HG03575 (cell line): ENCODE measurements at regions not wholly inside any gene's neighbourhood (a gene's known extent, or its start where the extent isn't known, plus 50 kb on each side); places are given as distances from the start of the nearest gene placed in this dataset.
"Not testable (repeated sequence)": the region's sequence is repeated elsewhere in the genome, so short reads cannot be mapped to it uniquely, and the experiment has no call there.

Experiments
- ATAC-seq: cut with Tn5 transposase; IDR thresholded peaks from one replicate; pipeline ENCODE4 v1.9.1; 2021; ENCODE audit not compliant: unreplicated experiment, insufficient number of reproducible peaks, low FRiP score; ENCODE audit errors: extremely low read depth

DNA sequence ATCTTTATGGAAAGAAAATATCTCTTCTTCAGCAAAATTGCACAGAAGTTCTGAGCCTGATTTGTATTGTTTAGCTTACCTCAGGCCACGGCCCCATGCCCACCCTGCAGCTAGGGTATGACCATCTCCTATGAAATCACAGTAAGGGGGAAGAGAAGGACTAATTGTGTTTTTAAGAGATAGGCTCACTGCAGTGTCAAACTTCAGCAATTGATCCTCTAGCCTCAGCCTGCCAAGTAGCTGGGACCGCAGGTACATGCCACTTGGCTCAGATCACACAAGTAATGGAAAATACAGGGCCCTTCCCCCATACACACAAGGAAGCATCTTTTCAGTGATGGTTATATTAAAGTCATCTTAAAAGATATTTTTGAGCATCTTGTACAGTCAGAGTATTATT is 60.0 kb downstream of the DMAC1 start:
- no peak for ATAC-seq

- ATAC-seq: no peak
Observed at GRCh38 chr9:7735311-7735710, 64.3 kb downstream of the DMAC1 start.

DNA sequence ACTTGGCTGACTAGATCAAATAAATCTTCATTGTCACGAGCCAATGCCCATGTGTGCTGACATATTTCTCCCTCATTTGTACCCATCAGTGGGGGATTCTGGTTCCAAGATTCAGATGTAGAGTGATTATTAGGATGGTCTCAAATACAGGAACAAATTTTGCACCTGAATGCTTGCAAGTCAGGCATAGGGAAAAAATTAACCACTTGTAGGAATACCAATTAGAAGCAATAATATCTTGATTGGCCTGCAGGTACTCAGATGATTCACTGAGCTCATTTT is 69.5 kb downstream of the DMAC1 start:
- no peak for ATAC-seq

DNA sequence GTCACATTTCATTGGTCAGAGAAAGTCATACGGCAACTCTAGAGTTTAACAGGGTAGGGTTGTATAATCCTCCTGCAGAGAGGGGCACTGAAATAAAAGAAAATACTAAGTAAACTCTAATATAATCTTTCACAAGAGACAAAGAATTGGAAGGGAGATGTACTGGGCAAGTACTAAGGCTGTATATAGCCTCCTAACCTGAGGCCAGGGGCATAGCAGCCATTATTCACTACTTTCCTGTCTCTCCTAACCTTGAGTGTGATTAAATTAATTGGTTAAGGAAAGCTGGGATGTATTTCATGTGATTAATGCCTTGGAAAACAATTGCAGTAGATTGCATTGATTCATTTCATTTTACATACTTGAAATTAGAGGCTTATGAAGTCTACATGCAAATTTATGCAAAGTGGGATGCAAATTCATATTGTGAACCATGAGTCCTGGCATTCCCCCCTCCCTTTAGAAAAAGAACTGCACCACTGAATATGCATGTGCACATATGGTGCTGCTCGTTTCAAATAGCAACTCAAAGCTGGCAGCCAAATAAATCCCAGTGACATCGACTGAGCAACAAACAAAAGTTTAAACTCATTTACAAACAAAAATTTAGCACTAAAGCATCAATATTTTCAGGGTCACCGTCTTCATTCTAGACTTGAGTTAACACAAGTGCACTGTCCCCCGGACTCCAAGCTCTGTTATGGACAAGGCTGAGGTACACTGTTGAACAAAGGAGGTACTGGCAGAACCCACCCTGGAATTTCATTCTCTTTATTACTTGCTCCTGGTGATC is 70.0 kb downstream of the DMAC1 start:
- ATAC-seq: no peak

DNA sequence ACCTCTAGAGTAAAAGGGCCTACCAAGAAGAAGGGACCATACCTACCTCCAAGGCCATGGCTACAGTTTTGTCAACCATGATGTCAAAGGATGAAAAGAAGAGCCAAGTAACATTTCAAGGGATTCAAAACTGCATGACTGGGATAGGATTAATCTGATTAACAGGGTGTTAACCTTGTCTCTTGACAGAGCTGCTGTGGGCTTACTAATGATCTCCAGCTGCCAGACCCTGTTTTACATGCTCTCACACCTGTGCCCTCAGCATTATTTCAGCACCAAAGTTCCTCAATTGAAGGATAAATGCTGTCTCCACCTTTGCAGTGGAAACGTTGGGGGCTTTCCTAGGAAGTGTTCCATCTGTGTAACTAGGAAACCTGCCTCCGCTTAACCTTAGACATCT is 78.3 kb downstream of the DMAC1 start:
- no peak for ATAC-seq

DNA sequence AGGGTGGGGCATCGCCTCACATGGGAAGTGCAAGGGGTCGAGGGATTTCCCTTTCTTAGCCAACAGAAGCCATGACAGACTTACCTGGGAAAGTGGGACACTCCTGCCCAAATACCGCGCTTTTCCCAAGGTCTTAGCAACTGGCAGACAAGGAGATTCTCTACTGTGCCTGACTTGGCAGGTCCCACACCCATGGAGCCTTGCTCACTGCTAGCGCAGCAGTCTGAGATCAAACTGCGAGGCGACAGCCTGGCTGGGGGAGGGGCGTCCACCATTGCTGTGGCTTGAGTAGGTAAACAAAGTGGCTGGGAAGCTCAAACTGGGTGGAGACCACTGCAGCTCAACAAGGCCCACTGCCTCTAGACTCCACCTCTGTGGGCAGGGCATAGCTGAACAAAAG is 86.5 kb downstream of the DMAC1 start:
- not testable (repeated sequence) for ATAC-seq

DNA sequence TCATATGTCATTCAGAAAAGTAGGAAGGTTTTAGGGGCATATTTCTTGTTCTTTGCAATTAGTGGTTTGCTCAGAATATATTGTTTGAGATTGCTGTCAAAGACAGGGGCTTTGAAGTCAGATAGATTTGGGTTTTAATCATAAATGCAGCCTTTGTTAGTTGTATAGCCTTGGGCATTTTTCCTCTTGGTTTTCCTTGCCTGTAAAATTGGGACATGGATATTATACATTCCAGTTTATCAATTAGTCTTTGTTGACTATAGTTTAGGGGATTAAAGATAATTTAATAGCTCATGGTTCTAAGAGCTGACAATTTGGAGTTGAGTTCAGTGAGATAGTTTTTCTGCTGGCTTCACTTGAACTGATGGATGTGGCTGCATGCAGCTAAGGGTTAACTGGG is 88.9 kb downstream of the DMAC1 start:
- ATAC-seq: no peak

- no peak for ATAC-seq
Observed at GRCh38 chr9:7707934-7708333, 91.6 kb downstream of the DMAC1 start.

- no peak for ATAC-seq
Observed at GRCh38 chr9:7704543-7704942, 95.0 kb downstream of the DMAC1 start.

DNA sequence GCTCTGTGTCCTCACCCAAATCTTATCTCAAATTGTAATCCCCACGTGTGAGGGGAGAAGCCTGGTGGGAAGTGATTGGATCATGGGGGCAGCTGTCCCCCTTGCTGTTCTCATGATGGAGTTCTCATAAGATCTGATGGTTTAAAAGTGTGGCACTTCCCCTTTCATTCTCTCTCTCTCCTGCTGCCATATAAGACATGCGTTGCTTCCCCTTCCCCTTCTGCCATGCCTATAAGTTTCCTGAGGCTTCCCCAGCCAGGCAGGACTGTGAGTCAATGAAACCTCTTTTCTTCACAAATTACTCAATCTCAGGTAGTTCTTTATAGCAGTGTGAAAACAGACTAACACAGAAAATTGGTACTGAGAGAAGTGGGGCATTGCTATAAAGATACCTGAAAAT is 107.7 kb downstream of the DMAC1 start:
- no peak for ATAC-seq

DNA sequence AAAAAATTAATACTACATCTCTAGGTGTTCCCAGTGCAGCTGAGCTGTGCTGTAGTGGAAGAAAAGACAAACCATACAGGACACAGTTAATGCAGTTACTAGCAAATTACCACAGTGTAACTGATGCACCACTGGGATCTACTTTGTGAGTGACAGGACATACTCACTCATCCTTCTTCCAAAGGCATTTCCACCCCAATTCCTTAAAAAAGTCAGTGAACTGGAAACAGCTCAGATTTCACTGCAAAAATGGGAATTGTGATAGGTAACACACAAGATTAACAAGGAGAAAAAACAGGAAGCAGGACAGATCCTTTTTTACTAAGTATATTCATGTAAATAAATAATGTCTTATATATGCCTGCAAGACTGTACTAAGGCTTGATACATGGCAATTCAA is 109.6 kb downstream of the DMAC1 start:
- ATAC-seq: no peak

GRCh38 chr9:7688626-7689025 is 111.0 kb downstream of the DMAC1 start:
- no peak for ATAC-seq

DNA sequence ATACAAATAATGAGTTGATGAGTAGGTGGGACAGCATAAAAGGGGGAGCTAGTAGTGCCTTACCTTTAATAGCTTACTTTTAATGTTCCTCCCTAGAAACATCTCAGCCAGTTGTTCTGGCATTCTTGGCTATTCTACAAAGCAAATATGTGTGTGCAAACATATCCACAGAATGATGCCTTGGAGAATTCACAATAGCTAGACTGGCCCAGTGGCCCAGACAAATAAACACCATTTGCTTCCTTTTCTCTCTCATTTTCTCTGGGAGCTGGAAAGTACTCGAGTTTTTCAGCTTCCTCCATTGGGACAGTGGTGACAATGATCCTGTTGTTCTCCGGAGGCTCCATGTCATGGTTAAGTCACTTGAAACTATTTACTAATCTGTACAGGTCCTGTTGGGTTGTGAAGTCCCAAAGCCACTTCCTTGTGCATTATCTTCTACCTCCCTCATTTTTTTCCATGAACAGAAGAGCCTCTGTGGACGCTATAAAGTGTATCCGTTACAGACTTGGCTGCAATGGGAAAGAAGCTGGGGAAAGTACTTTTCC is 122.9 kb downstream of the DMAC1 start:
- no peak for ATAC-seq

DNA sequence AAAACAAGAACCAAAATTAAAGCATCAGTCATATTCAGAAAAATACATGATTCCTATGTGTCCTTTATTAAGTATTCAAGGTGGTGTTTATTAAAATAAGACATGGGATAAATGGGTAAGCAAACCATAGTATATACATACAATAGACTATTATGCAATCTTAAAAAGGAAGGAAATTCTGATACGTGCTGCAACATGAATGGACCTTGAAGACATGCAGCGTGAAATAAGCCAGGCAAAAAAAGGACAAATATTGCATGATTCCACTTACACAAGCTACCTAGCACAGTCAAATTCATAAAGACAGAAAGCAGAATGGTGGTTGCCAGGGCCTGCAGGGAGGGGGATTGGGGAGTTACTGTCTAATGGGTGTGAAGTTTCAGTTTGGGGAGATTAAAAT is 127.7 kb downstream of the DMAC1 start:
- no peak for ATAC-seq

DNA sequence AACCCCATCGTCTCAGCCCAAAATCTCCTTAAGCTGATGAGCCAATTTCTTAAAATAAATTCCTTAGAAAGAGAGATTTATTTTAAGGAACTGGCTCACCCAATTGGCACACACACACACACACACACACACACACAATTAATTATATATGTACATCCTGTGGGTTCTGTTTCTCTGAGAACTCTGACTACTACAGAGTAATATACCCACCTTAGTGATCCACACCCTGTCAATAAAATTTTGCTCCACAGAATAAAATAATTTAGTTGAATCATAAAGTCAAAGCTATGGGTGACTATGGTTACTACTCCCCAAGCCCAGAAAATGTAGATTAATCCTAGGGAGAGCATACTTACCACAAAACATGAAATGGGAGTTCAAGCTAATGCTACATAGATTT is 131.0 kb downstream of the DMAC1 start:
- no peak for ATAC-seq

- no peak for ATAC-seq
Observed at GRCh38 chr9:7665874-7666273, 133.7 kb downstream of the DMAC1 start.

DNA sequence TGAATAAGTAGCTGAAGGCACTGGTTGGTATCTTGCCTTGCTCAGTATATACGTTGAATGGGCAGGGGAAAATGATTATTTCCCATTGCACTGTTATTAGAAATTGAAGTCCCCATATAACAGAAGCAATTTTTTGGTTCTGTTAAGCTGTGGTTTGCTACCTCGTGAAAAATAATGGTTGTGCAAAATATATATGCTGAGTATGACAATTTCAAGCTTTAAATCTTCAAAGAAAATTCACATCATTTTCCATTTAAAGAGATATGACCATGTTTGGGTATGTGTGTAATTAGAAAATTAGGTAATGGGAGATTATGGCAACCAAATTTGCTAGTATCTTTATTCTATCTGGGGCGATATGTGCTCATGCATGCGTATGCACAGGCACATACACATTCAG is 139.8 kb downstream of the DMAC1 start:
- ATAC-seq: no peak

DNA sequence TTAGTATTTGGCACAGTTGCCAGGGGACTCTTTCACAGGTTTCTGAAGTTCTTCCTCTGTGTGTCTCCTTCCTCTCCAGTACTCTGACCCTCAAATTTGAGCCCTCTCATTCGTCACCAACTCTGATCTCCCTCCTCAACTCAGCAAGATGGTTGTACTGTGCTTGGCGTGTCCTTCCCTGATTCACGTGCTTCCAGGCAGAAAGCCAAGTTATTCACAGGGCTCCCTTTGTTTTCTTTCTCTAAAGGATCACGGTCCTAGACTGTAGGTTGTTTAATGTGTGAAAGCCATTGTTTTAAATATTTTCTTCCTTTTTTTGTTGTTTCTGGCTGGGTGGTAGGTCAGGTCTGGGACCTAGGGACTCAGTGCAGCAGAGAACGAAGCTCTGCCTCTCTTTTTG is 142.9 kb downstream of the DMAC1 start:
- no peak for ATAC-seq

DNA sequence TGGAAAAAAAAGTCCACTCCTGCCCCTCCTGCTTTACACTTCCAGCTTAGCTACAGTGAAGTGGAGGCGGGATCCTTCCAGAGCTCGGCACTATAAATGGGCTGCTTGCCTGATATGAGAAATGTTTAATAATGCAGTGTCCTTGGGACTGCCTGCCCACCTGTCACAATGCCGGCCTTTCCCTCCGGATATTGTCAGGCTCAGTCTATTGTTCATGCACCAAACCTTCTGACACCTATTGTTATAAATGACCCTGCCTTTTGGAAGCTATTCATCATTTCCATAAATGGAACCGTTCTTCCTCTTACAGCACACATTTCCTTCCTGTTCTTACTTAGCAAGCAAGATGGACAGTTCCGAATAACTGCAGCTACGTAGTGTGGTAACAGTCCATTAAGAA is 146.3 kb downstream of the DMAC1 start:
- ATAC-seq: no peak

DNA sequence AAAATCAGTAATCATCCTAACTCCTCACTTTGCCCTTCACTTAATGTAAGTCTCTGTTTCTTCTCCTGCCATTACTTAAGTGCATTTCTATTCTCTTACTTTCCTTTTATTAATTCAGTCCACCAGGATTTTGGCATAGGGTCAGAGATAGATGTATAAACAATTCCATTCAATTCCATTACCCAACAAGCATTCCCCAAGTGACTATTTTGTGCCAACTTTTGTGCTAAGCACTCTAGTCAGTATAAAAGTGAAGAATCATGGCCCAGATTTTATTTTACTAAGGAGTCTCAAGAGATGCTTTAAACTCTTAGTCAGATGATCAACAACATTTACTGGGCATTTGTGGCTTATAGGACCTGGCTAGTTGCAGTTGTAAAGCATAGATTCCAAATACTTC is 159.3 kb downstream of the DMAC1 start:
- no peak for ATAC-seq

DNA sequence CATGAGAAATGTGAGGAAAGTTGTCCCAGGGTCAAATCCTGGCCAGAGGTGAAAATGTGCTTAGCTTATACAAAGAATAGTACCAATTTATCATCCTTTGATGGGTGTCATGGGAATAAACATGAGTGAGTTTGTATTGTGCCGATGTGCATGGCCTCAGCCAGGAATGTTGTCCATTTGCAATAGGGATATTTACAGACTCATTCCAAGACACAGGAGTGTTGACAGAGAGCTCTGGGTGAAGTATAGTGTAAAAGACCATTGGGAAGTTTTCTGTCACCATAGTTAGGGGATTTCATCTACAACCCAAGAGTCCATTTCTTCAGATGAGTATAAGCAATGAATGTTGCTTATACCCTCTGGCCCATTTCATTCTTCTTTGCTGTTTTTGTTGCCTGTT is 160.1 kb downstream of the DMAC1 start:
- no peak for ATAC-seq
